ENCODE measurements at regions not wholly inside any gene's neighbourhood (a gene's known extent, or its start where the extent isn't known, plus 50 kb on each side); places are given as distances from the start of the nearest gene placed in this dataset.
"Not testable (repeated sequence)": the region's sequence is repeated elsewhere in the genome, so short reads cannot be mapped to it uniquely, and the experiment has no call there.

DNA sequence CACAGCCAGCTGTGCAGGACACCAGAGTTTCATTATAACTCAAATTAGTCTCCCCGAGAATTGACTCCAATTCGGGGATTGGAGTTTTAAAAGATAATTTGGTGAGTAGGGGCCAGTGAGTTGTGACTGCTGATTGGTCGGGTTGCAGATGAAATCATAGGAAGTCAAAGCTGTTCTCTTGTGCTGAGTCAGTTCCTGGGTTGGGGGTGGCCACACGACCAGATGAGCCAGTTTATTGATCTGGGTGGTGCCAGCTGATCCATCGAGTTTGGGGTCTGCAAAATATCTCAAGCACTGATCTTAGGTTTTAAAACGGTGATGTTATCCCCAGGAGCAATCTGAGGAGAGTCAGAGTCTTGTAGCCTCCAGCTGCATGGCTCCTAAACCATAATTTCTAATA is 82.7 kb upstream of the SLC66A3 start:
- DNase-seq = no peak

DNA sequence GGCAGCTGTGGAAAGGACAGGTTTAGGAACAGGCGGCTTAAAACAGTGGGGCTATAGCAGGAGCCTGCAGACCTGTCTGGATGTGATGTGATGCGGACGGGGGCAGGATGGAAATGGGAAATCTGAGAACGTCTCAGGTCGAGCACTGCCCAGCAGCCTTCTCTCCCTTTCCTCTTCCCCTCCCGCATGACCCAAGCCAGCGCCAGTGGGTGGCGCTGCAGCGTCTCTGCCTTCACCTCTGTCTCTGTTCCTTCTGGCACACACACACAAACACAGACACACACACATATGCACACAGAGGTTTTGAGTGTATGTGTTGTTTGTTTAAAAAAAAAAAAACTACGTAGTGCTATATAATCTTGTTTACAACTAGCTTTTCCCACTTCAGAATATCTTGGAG is 82.0 kb upstream of the SLC66A3 start:
- no peak for DNase-seq

DNA sequence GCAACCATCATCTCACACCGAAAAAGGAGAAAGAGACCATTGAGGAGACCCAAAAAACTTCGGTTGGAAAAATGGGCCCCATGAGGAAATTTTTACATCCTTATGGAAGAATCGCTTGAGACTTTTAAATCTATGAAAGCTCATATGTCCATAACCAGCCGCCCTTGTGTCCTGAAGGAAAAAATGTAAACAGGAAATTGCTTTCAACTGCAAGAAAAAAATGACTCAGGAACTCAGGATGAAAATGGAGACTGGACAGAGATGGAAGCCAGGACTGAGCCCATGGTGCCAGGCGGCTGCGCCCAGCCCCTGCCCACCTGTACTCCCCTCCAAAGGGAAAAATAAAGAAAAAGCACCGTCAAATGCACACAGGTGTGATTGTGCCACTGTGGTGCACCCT is 81.5 kb upstream of the SLC66A3 start:
- DNase-seq = no peak

DNA sequence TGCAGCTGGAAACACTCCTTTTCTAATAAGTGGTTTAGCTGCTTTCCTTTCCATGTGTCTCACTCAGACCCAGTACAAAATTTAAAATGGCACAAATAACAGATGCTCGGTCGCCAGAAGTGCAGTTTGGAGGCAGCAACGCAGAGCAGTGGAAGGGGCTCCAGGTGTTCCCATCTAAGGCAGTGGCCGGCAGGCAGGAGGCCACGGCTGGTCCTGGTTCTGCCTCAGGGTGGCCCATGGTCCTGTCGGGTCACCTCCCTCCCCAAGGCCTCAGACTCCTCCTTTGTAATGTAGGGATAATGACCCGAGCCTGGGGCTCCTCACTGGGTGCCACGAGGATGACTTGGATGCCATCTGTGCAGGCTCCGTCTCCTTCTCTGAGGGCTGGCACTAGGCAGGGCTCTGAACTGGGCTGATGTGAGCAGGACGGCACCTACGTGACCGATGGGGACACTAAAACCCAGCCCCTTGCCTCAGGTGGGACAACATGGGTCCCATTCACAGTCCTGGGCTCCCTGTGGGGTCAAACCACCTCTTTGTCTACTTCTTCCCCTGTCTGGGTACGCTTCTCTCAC is 80.9 kb upstream of the SLC66A3 start:
- DNase-seq = no peak

DNA sequence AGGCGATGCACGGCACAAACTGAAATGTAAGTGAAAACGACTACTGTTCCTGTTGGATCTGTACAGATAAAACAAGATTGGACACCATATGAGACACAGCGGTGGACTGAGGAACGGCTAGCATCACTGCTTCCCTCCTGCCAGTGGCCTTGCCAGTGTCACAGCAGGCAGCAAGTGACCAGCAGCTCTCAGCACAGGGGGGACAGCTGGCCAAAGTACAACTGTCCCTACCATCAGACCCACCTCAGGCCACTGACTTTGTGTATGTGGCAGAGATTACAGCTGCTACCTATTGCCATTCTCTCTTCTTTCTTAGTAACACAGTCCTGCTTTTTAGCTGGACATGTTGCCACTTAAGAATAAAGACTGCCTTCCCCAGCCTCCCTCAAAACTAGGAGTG is 80.0 kb upstream of the SLC66A3 start:
- no peak for DNase-seq

DNA sequence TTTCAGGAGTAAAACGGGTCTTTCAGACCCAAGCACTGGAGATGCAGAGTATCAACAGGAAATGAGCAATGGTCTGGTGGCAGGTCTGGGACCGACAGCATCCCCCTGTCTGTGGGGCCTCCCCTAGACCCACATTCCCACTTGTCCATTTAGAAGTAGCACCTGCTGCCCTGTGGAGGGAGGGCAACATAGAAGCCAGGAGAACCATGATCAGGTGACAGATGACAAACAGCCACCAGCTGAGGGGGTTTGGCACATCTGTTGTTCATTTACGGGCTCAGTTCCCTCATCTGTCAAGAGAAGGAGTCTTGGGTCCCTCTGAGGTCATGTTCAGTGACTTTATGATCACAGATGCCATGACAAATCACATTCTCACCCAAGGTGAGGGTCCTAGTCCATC is 77.9 kb upstream of the SLC66A3 start:
- no peak for DNase-seq

DNA sequence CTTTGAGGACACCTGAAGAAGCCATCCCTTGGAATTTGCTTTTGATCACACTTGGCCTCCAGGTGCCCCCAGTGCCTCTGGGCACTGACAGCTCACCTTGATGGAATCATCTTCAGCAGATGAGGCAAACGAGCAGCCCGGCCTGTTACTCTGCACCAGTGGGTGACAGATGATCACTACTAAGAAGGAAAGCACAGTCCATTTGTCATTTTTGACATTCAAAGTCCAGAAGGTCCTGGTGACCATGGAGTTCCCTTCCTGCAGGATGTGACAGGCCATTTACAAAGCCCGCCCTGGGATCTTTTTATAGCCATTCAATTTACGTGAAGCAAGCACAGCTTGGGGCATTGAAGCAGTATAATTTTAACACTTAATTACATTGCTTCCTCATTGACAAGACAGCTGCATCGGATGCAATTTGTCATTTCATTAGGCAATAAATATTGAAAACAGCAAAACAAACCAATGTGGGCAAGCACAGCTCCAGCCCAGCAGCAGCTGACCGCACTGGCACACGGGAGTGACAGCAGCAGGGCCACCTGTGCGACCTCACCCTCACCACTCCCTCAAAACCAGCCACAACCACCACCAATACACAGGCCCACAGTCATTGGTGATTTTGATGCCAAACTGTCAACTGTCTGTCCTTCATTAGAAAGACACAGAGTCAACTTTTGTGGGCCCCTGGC is 76.0 kb upstream of the SLC66A3 start:
- DNase-seq = no peak

DNA sequence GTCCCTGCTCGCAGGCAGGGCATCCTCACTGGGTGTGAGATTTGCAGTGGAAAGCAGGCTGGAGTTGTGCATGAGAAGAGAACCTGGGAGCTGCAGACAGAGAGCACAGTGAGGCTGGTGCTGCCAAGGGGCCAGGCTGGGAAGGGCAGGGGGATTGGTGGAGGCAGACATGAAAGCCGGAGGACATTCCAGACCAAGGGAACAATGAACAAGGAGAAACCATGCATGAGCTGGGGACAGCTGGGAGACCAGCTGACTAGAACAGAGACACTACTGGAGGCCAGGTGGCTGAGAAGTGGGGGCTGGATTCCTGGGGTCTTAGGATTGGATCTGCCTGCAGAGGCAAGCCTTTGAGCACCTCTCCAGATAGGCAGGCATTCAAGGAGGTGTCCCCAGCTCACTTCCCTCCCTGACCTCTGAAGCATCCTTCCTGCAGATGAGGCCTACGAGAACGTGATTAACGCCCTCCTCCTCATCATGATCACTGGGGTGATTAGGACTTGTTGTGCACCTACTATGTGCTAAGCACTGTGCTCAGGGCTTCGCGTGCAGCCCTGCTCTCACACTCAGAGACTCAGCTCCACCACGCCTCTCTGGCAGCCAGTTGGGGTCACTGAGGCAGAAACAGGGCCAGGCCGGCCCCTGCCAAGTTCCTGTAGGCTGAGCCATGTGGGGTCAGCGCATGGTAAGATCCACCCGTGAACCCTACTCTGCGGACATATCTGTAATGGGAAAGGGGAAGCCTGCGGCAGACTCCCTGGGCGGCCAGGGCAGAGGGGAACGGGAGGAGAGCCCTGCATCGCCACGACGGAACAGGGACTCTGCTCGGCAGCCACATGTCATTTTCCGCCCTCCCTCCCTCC is 74.8 kb upstream of the SLC66A3 start:
- DNase-seq = no peak

DNA sequence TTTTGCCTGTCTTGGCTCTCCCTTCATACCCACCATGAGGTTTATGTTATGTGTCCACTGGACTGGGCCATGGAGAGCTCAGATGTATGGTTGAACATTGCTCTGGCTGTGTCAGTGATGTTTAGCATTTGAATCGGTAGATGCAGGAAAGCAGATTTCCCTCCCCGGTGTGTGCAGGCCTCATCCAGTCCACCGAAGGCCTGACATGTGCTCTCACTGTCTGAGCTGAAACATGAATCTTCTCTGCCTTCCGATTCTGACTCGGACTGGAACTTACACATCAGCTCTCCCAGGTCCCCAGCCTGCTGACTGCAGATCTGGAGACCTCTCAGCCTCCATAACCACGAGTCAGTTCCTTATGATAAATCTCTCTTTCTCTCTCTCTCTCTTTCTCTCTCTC is 72.4 kb upstream of the SLC66A3 start:
- DNase-seq = no peak

DNA sequence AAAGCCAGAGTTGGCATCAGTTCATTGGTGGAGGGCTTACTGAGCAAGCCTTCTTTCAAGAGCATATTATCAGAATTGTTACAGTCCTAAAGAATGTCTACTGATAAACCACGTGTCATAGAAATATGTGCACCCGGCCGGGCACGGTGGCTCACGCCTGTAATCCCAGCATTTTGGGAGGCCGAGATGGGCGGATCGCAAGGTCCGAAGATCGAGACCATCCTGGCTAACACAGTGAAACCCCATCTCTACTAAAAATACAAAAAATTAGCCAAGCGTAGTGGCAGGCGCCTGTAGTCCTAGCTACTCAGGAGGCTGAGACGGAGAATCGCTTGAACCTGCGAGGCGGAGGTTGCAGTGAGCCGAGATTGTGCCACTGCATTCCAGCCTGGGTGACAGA is 66.4 kb upstream of the SLC66A3 start:
- not testable (repeated sequence) for DNase-seq

DNA sequence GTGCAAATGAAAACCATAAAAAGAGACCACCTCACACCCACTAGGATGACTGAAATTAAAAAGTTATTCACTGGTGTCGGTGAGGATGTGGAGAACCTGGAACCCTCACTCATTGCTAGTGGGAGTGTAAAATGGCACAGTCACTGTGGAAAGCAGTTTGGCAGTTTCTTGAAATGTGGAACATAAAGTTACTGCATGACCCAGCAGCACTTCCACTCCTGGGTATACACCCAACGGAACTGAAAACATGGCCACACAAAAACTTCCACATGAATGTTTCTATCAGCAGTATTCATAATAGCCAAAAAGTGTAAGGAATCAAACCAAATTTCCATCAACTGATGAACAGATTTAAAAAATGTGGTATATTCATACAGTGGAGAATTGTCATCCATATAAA is 65.1 kb upstream of the SLC66A3 start:
- no peak for DNase-seq

DNA sequence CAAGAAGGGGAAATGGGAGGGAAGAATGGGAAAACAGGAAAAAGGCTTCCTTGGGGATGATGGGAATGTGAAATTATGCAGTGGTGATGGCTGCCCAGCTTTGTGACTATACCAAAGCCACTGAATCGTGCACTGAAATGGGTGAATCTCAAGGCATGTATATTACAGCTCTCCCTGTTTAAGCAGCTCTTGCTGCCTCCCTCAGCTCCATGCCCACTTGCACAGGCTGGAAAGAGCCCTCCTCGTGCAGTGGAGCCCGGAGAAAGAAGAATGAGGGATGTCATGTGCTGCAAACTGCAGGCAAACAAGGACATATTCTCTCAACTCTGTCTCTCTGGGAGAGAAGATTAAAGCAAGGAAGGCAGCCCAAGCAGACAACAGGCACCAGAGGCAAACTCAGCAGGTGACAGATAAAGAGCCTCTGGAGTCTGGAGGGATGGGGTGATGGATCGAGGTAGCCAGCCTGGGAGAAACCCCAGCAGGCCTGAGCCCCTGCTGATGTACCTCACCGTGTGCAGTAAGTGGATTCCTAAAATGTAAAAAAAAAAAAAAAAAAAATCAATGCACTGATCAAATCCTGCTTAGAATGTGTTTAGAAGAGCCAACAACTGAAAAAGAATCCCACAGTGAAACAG is 62.4 kb upstream of the SLC66A3 start:
- DNase-seq = no peak

DNA sequence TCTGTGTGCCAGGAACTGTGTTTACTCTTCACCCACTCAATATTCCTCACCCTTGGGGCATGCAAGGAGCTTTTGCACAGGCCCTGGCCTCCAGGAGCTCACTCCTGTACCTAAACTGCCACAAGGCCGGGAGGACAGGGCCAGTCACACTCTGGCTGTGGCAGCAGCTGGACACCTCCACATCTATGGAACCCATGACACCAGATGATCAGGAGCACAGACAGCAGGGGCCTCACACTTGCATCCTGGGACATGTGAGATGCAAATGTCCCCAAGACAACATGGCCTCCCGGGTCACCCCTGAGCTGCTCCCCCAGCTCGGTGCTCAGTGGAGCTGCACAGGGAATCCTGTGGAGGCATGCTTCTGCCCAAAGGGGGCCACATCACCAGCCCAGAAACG is 61.8 kb upstream of the SLC66A3 start:
- no peak for DNase-seq

DNA sequence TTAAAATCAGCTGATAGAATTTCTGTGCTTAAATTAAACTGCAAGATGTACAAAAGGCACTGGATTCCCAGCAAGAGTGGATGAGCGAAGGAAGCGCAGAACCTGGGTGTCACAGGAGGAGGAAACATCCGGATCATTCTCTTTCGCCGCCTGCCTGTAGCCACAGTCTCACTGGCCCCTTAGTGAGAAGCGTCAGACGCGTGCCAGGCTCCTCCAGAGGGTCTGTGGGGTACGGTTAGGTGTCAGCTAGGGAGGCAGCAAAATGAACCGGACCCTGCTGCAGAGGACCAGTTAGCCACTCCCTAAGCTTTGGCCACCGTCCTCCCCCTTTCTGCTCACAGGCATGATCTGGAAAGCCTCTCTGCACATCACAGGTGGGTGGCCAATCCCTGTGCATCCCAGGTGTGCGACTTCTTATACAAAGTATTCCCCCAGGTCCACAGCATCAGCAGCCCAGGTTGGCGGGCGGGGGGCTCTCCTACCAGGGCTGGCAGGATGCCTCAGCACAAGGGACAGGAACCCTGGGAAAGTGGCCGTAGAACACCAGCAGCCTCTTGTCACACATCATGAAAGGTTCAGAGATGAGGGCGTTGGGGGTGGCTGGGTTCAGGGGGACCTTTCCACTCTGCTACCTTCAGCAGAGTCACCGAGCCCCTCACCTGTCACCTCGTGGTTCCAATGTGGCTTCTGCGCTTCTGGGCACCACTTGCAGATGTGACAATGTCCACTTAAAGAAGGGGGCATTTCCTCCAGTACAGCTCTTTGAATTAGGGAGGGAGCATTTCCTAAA is 61.1 kb upstream of the SLC66A3 start:
- no peak for DNase-seq

DNA sequence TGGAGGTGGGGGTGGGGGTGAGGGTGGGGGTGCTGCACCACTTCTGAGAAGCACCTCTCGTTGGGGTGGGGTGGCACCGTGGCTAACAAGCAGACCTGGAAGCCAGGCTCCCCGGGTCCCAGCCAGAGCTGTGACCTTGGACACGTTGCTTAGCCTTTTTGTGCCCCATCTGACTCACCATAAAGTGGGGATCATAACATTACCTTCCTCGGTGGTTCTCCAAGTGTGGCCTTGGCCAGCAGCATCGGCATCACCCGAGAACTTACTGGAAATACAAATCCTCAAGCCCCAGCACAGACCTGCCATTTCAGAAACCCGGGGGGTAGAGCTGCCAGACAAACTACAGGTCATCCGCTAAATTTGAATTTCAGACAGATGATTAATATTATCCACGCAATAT is 58.7 kb upstream of the SLC66A3 start:
- no peak for DNase-seq

DNA sequence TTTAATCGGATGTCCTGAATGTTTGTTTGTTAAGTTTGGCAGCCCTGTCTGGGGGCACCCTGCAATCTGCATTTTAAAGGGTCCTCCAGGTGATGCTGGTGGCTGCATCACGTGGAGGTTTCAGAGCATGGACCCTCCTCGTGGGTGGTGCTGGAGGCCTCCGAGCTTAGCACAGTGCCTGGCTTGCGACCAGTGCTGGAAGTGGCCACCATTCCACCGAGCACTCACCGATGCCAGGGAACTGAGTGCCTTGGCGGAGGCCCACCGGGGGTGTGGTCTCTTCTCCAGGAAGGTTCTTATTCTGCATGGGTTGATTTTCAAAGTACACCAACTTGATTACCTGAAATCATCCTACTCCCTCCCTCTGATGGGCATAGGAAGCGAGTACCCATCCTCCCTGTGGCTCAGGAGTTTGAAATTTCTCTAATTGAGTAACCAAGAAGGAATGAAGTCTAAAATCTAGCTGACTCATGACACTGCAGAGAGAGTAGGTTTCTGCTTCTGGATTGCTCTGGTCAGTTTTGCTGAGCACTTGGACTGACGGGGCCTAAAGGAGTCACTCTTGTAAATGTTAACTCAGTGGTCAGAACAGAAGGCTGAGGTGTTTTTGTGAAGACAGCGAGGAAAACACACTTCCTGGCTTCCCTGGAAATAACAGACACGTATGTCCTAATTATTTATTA is 58.1 kb upstream of the SLC66A3 start:
- no peak for DNase-seq

DNA sequence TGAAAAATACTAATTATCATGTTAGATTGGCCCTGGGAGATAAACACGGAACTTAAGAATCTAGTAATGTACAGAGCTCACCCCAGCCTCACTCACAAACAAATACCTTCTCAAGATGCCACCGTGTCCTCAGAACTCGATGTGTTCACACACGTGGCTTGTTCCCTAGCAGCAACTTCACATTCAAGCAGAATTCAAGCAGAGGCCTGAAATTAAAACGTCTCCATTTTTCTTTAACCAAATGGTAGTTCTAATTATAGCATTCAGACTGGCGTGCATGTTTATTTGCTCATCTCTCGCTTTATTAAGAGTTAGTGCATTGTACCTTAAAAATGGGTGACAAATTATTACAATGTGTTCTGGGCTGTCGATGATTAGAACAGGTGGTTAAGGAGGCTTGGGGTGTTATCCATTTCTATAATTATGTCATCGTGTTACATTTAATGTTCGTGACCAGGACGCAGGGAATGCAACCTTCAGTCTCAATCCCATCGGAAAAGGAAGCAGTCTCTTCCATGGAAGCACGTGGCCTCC is 57.3 kb upstream of the SLC66A3 start:
- DNase-seq = no peak

DNA sequence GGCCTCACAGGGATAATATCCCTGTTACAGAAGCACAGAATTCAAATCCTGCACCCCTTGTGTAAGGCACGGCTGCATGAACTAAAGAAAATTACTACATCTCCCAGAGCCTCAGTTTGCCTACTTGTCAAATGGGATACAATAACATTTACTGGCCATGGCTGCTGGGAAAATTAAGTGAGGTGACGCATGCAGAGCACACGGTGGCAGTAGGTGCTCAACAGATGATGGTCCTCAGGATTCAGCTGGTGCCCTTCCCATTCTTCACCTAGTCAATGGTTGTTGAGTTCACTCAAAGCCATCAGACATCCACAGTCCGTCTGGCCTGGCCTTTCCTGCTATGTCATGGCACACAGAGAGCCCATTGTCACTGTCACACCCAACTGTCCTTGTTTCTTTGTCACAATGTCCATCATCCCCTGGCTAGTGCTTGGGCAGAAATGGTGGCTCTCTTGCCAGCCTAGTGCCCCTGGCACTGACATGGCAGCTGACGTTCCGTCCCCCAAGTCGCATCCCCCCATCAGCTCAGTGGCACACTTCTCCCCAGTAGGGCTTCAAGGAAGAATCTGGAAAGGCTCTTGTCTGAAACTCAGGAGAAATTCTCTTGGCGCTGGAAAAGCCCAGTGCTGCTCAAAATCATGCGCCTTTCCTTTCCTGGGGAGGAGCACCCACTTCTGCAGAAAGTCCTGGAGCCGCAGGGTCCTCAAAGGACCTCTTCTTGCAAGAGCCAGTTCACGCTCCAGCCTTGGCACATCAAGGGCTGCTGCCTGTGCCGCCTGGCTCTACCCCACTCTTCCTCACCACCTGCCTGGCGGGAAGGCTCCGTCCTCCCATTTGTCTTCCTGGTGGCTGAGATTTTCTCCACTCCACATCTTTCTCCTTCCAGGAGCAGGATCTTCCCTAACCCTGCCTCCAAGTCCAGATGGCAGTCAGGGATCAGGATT is 55.9 kb upstream of the SLC66A3 start:
- no peak for DNase-seq

DNA sequence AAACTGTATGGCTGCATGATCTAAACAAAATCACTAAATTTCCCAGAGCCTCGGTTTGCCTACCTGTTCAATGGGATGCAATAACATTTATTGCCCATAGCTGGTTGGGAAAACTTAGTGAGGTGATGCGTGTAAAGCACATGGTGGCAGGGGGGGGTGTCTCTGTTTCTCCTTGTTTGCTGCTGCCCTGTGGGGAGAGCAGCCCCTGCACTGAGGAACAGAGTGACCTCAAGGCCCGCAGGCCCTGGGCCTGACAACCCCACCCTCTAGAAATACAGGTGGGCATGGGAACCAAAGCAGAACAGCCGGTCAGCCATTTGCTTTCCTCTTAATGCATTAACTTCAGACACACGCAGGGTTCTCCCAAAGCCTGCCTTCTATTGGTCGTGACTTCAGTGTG is 55.1 kb upstream of the SLC66A3 start:
- DNase-seq = no peak

DNA sequence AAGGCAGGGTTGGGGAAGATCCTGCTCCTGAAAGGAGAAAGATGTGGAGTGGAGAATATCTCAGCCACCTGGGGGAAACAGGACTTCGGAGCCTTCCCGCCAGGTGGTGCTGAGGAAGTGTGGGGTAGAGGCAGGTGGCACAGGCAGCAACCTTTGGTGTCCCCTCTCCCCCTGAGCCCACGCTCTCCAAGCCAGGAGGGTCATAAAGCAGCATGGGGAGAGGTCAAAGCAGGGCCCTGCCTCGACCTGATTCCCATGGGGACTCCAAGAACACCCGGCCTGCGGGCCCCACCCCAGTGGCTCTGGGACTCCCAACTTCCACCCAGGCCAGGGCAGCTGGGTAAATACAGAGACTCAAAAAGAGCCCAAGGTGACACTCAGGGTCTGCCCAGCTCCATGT is 54.3 kb upstream of the SLC66A3 start:
- DNase-seq = no peak

Measured in muscle of arm (tissue), 1 donor.